HCT116 (cell line): ENCODE measurements at regions not wholly inside any gene's neighbourhood (a gene's known extent, or its start where the extent isn't known, plus 50 kb on each side); places are given as distances from the start of the nearest gene placed in this dataset.

ENCODE experiments used
- ATAC-seq: fragments of 200-7000 bp; cut with Tn5 transposase; 2 replicates; pipeline ENCODE4 v1.9.1; 2020; ENCODE audit warnings: mild to moderate bottlenecking, moderate library complexity
- BruUV-seq: library from RNA; stranded (reverse); fragments of 400-500 nt; replicated peaks from 2 replicates; lab custom pipeline; 2021; lab: Mats Ljungman, UMichigan
- CTCF ChIA-PET: fragments of 300-600 bp; sonication (Branson Sonifier 250); formaldehyde crosslinking; loops from one replicate; lab custom pipeline; 2021; ENCODE audit warnings: antibody characterized with exemption; lab: Charles Lee
- POLR2A ChIA-PET: fragments of 300-600, 350-600 bp; sonication (Branson Sonifier 250); formaldehyde crosslinking; loops from one replicate; lab custom pipeline; 2021; ENCODE audit warnings: antibody characterized with exemption; lab: Charles Lee
- RAD21 ChIA-PET, 2 experiments: fragments of 300-600 bp; sonication (Branson Sonifier 250); formaldehyde crosslinking; loops; one replicate each; lab custom pipeline; 2023; ENCODE audit warnings: low total read pairs in 2 of 2; ENCODE audit not compliant: uncharacterized antibody in 2 of 2, unreplicated experiment in 2 of 2, low non-redundant PET in 1 of 2; lab: Charles Lee
- DNase-seq: peaks from one replicate; pipeline ENCODE4 v3.0.0-alpha.2; 2010; ENCODE audit warnings: low read depth, low spot score
- H2AFZ ChIP-seq: fragments of 200-600 bp; shearing (Covaris generic), sonication (generic); 2 replicates; pipeline ENCODE4 v1.6.1; 2017; ENCODE audit warnings: low read depth, mixed run types, mixed read lengths, antibody characterized with exemption, low read length; ENCODE audit not compliant: poor library complexity, severe bottlenecking
- H3K27ac ChIP-seq: 2 replicates; pipeline ENCODE4 v1.5.1; 2012; ENCODE audit warnings: low read depth, low read length
- H3K27me3 ChIP-seq: fragments of 200-600 bp; sonication (generic); 2 replicates; pipeline ENCODE4 v1.6.1; 2016; ENCODE audit warnings: mixed run types, low read length, mixed read lengths; ENCODE audit not compliant: insufficient read depth
- H3K36me3 ChIP-seq, 2 experiments: fragments of 200-500 bp in 1 of 2; fragments of 200-600 bp in 1 of 2; sonication (Bioruptor generic) in 1 of 2; sonication (generic) in 1 of 2; 2 replicates each; pipeline versions ENCODE4 v1.5.1 to v1.6.1; 2014 to 2016; ENCODE audit warnings: low read length in 2 of 2, inconsistent platforms in 1 of 2, mixed read lengths in 1 of 2, mixed run types in 1 of 2; ENCODE audit not compliant: insufficient read depth in 2 of 2, control insufficient read depth in 1 of 2
- H3K4me1 ChIP-seq, 2 experiments: fragments of 200-600 bp in 1 of 2; sonication (generic) in 1 of 2; 2 replicates each; pipeline versions ENCODE4 v1.5.1 to v1.6.1; 2012 to 2017; ENCODE audit warnings: low read length in 2 of 2, inconsistent platforms in 1 of 2, mild to moderate bottlenecking in 1 of 2, mixed read lengths in 1 of 2, mixed run types in 1 of 2, moderate library complexity in 1 of 2; ENCODE audit not compliant: insufficient read depth in 2 of 2, control insufficient read depth in 1 of 2
- H3K4me2 ChIP-seq: fragments of 200-600 bp; sonication (generic); 2 replicates; pipeline ENCODE4 v1.6.1; 2017; ENCODE audit warnings: mixed run types, low read length, mixed read lengths
- H3K4me3 ChIP-seq, 2 experiments: fragments of 200-600 bp in 1 of 2; sonication (generic) in 1 of 2; replicated peaks in 1 of 2; 2 replicates each; pipeline ENCODE4 v1.5.1; 2011 to 2016; ENCODE audit warnings: low read length in 2 of 2, control low read depth in 1 of 2, low read depth in 1 of 2, mild to moderate bottlenecking in 1 of 2, mixed read lengths in 1 of 2, mixed run types in 1 of 2
- H3K79me2 ChIP-seq: fragments of 200-600 bp; sonication (generic); 2 replicates; pipeline ENCODE4 v1.6.1; 2017; ENCODE audit warnings: mild to moderate bottlenecking, mixed run types, low read length, moderate library complexity, mixed read lengths; ENCODE audit not compliant: insufficient read depth
- H3K9ac ChIP-seq: fragments of 200-600 bp; sonication (generic); 2 replicates; pipeline ENCODE4 v1.6.1; 2016; ENCODE audit warnings: low read length, mixed read lengths
- H3K9me2 ChIP-seq: fragments of 200-600 bp; sonication (generic), shearing (Covaris generic); 2 replicates; pipeline ENCODE4 v1.6.1; 2017; ENCODE audit warnings: mixed run types, mild to moderate bottlenecking, moderate library complexity; ENCODE audit not compliant: insufficient read depth
- H3K9me3 ChIP-seq, 2 experiments: fragments of 200-500 bp in 1 of 2; fragments of 200-600 bp in 1 of 2; sonication (Bioruptor generic) in 1 of 2; sonication (generic) in 1 of 2; 2 replicates each; pipeline ENCODE4 v1.6.1; 2014 to 2017; ENCODE audit warnings: low read length in 2 of 2, mixed read lengths in 2 of 2, inconsistent platforms in 1 of 2, low read depth in 1 of 2, mild to moderate bottlenecking in 1 of 2, mixed run types in 1 of 2, moderate library complexity in 1 of 2; ENCODE audit not compliant: control insufficient read depth in 1 of 2, insufficient read depth in 1 of 2
- H4K20me1 ChIP-seq: fragments of 200-600 bp; sonication (generic), shearing (Covaris generic); 2 replicates; pipeline ENCODE4 v1.6.1; 2017; ENCODE audit warnings: mixed run types, mild to moderate bottlenecking, moderate library complexity; ENCODE audit not compliant: insufficient read depth
- CBX3 ChIP-seq: IDR thresholded peaks from 2 replicates; pipeline ENCODE4 v1.6.1; 2012; ENCODE audit warnings: low read depth
- ELF1 ChIP-seq: IDR thresholded peaks from 2 replicates; pipeline ENCODE4 v1.6.1; 2012; ENCODE audit warnings: low read depth, borderline replicate concordance
- EZH2 ChIP-seq: fragments of 200-600 bp; sonication (generic); IDR thresholded peaks from 2 replicates; pipeline ENCODE4 v1.6.1; 2017; ENCODE audit warnings: antibody characterized with exemption, mixed run types
- POLR2AphosphoS5 ChIP-seq: IDR thresholded peaks from 2 replicates; pipeline ENCODE4 v1.6.1; 2011; ENCODE audit warnings: mild to moderate bottlenecking, low read depth, low read length, moderate library complexity
- YY1 ChIP-seq: IDR thresholded peaks from 2 replicates; pipeline ENCODE4 v1.6.1; 2011; ENCODE audit warnings: low read length, low read depth, moderate library complexity, mild to moderate bottlenecking; ENCODE audit not compliant: insufficient replicate concordance; ENCODE audit errors: extremely low read depth
- intact Hi-C: fragments of 100-400 bp; cut with micrococcal nuclease; formaldehyde crosslinking; loops from 2 replicates; pipeline ENCODE4 v1.10.0; 2022
- TF ChIP-seq, protein P1 (sequence below), 3 experiments: fragments of 200-600 bp in 1 of 3; sonication (generic) in 1 of 3; IDR thresholded peaks in 2 of 3; conservative IDR thresholded peaks in 1 of 3; 2 replicates each; pipeline ENCODE4 v1.5.1; 2012 to 2017; ENCODE audit warnings: low read depth in 2 of 3, low read length in 2 of 3, antibody characterized with exemption in 1 of 3, borderline replicate concordance in 1 of 3, control low read depth in 1 of 3, mild to moderate bottlenecking in 1 of 3, mixed read lengths in 1 of 3, mixed run types in 1 of 3, moderate library complexity in 1 of 3; ENCODE audit not compliant: insufficient read depth in 1 of 3

DNA sequence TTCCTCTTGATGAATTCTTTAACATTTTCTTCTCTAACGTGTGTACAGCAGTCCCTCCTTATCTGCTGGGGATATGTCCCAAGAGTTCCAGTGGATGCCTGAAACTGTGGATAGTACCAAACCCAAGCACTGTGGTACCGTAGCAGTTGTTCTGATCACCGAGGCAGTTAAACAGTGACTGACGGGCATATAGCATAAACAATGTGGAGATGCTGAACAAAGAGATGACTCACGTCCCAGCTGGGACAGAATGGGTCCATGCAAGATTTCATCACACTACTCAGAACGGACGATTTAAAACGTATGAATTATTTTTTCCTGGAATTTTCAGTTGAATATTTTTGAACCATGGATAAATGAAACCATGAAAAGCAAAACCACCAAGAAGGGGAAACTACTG is 54.5 kb upstream of the SPAG16 start:
- DNase-seq (no peak), ATAC-seq (no peak)
- Histone ChIP-seq H3K27me3 (no peaks in the 10 kb centered on the region), H3K9me2 (no peaks in the 10 kb centered on the region), H3K9ac (no peak overlapping the region), H2AFZ (no peak overlapping the region), H3K79me2 (no peaks in the 10 kb centered on the region), H3K4me3 (no peak overlapping the region), H3K4me2 (no peak overlapping the region), H3K36me3 (no peaks in the 10 kb centered on the region), H4K20me1 (no peaks in the 10 kb centered on the region), H3K27ac (no peak overlapping the region), H3K9me3 (no peaks in the 10 kb centered on the region), H3K4me1 (no peaks in the 10 kb centered on the region)
- no TSS peak for BruUV-seq
- RAD21 ChIA-PET: no interaction called here
- TF ChIP-seq, protein P1, sequence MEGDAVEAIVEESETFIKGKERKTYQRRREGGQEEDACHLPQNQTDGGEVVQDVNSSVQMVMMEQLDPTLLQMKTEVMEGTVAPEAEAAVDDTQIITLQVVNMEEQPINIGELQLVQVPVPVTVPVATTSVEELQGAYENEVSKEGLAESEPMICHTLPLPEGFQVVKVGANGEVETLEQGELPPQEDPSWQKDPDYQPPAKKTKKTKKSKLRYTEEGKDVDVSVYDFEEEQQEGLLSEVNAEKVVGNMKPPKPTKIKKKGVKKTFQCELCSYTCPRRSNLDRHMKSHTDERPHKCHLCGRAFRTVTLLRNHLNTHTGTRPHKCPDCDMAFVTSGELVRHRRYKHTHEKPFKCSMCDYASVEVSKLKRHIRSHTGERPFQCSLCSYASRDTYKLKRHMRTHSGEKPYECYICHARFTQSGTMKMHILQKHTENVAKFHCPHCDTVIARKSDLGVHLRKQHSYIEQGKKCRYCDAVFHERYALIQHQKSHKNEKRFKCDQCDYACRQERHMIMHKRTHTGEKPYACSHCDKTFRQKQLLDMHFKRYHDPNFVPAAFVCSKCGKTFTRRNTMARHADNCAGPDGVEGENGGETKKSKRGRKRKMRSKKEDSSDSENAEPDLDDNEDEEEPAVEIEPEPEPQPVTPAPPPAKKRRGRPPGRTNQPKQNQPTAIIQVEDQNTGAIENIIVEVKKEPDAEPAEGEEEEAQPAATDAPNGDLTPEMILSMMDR (IDR thresholded peaks at IDR 0.05 in 2 of 3, conservative IDR thresholded peaks at IDR 0.05 in 1 of 3; ENCODE audit: borderline replicate concordance in 1 of 3, insufficient read depth in 1 of 3, low read depth in 2 of 3, low read length in 2 of 3): no peak
- no peak for TF ChIP-seq EZH2
- TF ChIP-seq POLR2AphosphoS5: no peak
- no peak for TF ChIP-seq ELF1
- POLR2A ChIA-PET: no interaction called here
- CTCF ChIA-PET: no interaction called here
- intact Hi-C loops: no loop called here

DNA sequence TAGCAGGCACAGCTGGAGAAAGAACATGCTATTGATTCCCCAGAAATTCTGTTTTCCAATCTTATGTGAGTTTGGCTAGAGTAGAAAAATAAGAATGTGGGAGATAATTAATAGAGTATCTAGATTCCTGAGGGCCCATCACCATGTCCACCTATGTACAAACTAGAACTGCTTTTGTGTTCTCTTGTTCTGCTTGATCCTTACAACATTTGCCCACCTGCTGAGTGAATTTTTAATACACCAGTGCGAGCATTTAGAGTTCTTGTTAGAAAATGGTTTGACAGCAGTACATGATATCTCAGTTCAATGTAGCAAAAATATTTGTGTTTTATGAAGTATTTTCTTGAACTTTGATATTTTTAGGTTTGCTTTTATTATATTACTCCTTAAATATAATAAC is 52.3 kb upstream of the SPAG16 start:
- H3K27me3 ChIP-seq: no peaks in the 10 kb centered on the region

More for the DNA sequence above, 52.3 kb upstream of the SPAG16 start:
- Histone ChIP-seq H3K27ac (no peak overlapping the region), H3K36me3 (no peaks in the 10 kb centered on the region), H4K20me1 (no peaks in the 10 kb centered on the region), H3K79me2 (no peaks in the 10 kb centered on the region), H3K4me3 (no peak overlapping the region), H3K9me2 (no peaks in the 10 kb centered on the region), H3K9me3 (no peaks in the 10 kb centered on the region), H3K4me1 (no peaks in the 10 kb centered on the region), H3K4me2 (no peak overlapping the region), H2AFZ (no peak overlapping the region), H3K9ac (no peak overlapping the region)
- intact Hi-C loops: no loop called here
- ChIA-PET CTCF (no interaction called here), RAD21 (no interaction called here), POLR2A (no interaction called here)
- no peak for ATAC-seq
- DNase-seq: no peak
- no TSS peak for BruUV-seq
- TF ChIP-seq CBX3: no peak
- TF ChIP-seq YY1: no peak
- TF ChIP-seq, all 23 proteins: peak for 0
